Adrenal gland (tissue), 9 donors: ENCODE measurements at regions not wholly inside any gene's neighbourhood (a gene's known extent, or its start where the extent isn't known, plus 50 kb on each side); places are given as distances from the start of the nearest gene placed in this dataset.

Experiments used
- DNase-seq, 7 donors: peaks; one replicate each; pipeline ENCODE4 v3.0.0-alpha.2; 2019 to 2020
- H3K27ac ChIP-seq, 5 donors: fragments of 200-600 bp; sonication (generic) in 4 of 5; 1 replicate in 3 of 5; 2 replicates in 2 of 5; pipeline versions ENCODE4 v1.5.1 to v1.8.0; 2016 to 2020; ENCODE audit warnings: mild to moderate bottlenecking in 1 of 5
- H3K27me3 ChIP-seq: fragments of 200-600 bp; 2 replicates; pipeline ENCODE4 v1.8.0; 2021
- H3K36me3 ChIP-seq, 2 donors: fragments of 200-600 bp; replicated peaks in 1 of 2; 1 replicate in 1 of 2; 2 replicates in 1 of 2; pipeline versions ENCODE4 v1.5.1 to v1.8.0; 2018 to 2022
- H3K4me1 ChIP-seq, 2 donors: fragments of 200-600 bp; replicated peaks in 1 of 2; 1 replicate in 1 of 2; 2 replicates in 1 of 2; pipeline versions ENCODE4 v1.5.1 to v1.8.0; 2018 to 2021
- H3K4me3 ChIP-seq, 4 donors: fragments of 200-600 bp; sonication (generic) in 3 of 4; one replicate each; pipeline ENCODE4 v1.5.1; 2016 to 2018
- H3K9me3 ChIP-seq, 3 donors: fragments of 200-600 bp; sonication (generic) in 1 of 3; replicated peaks in 1 of 3; 1 replicate in 2 of 3; 2 replicates in 1 of 3; pipeline versions ENCODE4 v1.5.1 to v1.8.0; 2016 to 2021
- CTCF ChIP-seq, 6 experiments: fragments of 450-650 bp in 4 of 6; fragments of 200-600 bp in 2 of 6; sonication (generic) in 1 of 6; IDR thresholded peaks; 1 replicate in 5 of 6; 2 replicates in 1 of 6; pipeline versions ENCODE4 v1.5.1 to v1.8.0; 2016 to 2021; ENCODE audit warnings: antibody characterized with exemption in 6 of 6, mild to moderate bottlenecking in 2 of 6, moderate library complexity in 1 of 6
- POLR2A ChIP-seq, 2 donors: fragments of 450-650 bp; IDR thresholded peaks; one replicate each; pipeline ENCODE4 v1.6.1; 2017; ENCODE audit warnings: antibody characterized with exemption in 2 of 2, mild to moderate bottlenecking in 2 of 2, moderate library complexity in 1 of 2
- WGBS, 4 donors: extraction: QIAGEN DNeasy Blood & Tissue Kit in 2 of 4; methylation state at CpG; one replicate each; pipeline versions ENCODE4 v1.1.5 to v1.1.7; 2013 to 2017; 5-methylcytosine and 5-hydroxymethylcytosine counted together
- intact Hi-C, 2 donors: fragments of 100-400 bp; cut with DNase I; formaldehyde crosslinking; loops; one replicate each; pipeline versions ENCODE4 v1.14.1 to v1.15.0; 2022 to 2023
- donor health status: healthy with polysubstance abuse.
- donor health status: Bipolar disorder and iron deficiency.
- donor health status: DM: yes; HTN: yes; CAD: no.
- donor health status: DM: no; HTN: no; CAD: no.
- donor health status: DM: no; HTN: no; CAD: no.

GRCh38 chr4:27089186-27089585 lies 228.5 kb downstream of the STIM2 start:
- no peak for DNase-seq
- H3K36me3 ChIP-seq, result no peaks in the 10 kb centered on the region
- H3K4me3 ChIP-seq, result no peak overlapping the region
- H3K27me3 ChIP-seq, result peaks cover 31% of the 10 kb centered on the region
- H3K9me3 ChIP-seq, result no peaks in the 10 kb centered on the region
- TF ChIP-seq POLR2A (IDR thresholded peaks at IDR 0.05), result no peak
- TF ChIP-seq CTCF (IDR thresholded peaks at IDR 0.05), result no peak
- H3K4me1 ChIP-seq, result peaks cover 0 to 12% of the 10 kb centered on the region in 2 donors
- H3K27ac ChIP-seq, result no peak overlapping the region
- WGBS, 4 donors, result 79 to 90% (median 85%) methylated on average over 5 of the region's 5 CpGs
- intact Hi-C loops, result no loop called here

GRCh38 chr4:27090406-27090805 lies 229.8 kb downstream of the STIM2 start:
- no peaks in the 10 kb centered on the region for H3K36me3 ChIP-seq
- no peak overlapping the region for H3K27ac ChIP-seq
- 37 to 51% (median 46%) methylated on average over 6 of the region's 6 CpGs for WGBS, 4 donors
- no peaks in the 10 kb centered on the region for H3K9me3 ChIP-seq
- no peak for DNase-seq
- intact Hi-C loops, result no loop called here
- no peak for TF ChIP-seq CTCF (IDR thresholded peaks at IDR 0.05)
- TF ChIP-seq POLR2A (IDR thresholded peaks at IDR 0.05), result no peak
- no peak overlapping the region for H3K4me3 ChIP-seq
- H3K4me1 ChIP-seq, result peaks cover 0 to under 1% of the 10 kb centered on the region in 2 donors
- peaks cover 31% of the 10 kb centered on the region for H3K27me3 ChIP-seq

- no peak overlapping the region for H3K4me3 ChIP-seq
- H3K4me1 ChIP-seq, result no peaks in the 10 kb centered on the region
- no peaks in the 10 kb centered on the region for H3K36me3 ChIP-seq
- no peaks in the 10 kb centered on the region for H3K9me3 ChIP-seq
- TF ChIP-seq POLR2A (IDR thresholded peaks at IDR 0.05), result no peak
- TF ChIP-seq CTCF (IDR thresholded peaks at IDR 0.05), result no peak
- 75 to 90% (median 79%) methylated on average over 6 of the region's 6 CpGs for WGBS, 4 donors
- DNase-seq, result no peak
- intact Hi-C loops, result no loop called here
- peaks cover 21% of the 10 kb centered on the region for H3K27me3 ChIP-seq
- H3K27ac ChIP-seq, result no peak overlapping the region
Observed at GRCh38 chr4:27094224-27094623, 233.6 kb downstream of the STIM2 start.

- H3K36me3 ChIP-seq, result no peaks in the 10 kb centered on the region
- H3K9me3 ChIP-seq, result no peaks in the 10 kb centered on the region
- WGBS, 4 donors, result 35 to 70% (median 51%) methylated on average over 2 of the region's 2 CpGs
- H3K4me3 ChIP-seq, result no peak overlapping the region
- no peak for DNase-seq
- H3K27ac ChIP-seq, result no peak overlapping the region
- peaks cover 16% of the 10 kb centered on the region for H3K27me3 ChIP-seq
- H3K4me1 ChIP-seq, result no peaks in the 10 kb centered on the region
- TF ChIP-seq CTCF (IDR thresholded peaks at IDR 0.05), result no peak
- no peak for TF ChIP-seq POLR2A (IDR thresholded peaks at IDR 0.05)
- intact Hi-C loops, result no loop called here
Observed at GRCh38 chr4:27094783-27095182, 234.1 kb downstream of the STIM2 start.
